ENCODE measurements at regions not wholly inside any gene's neighbourhood (a gene's known extent, or its start where the extent isn't known, plus 50 kb on each side); places are given as distances from the start of the nearest gene placed in this dataset.

DNA sequence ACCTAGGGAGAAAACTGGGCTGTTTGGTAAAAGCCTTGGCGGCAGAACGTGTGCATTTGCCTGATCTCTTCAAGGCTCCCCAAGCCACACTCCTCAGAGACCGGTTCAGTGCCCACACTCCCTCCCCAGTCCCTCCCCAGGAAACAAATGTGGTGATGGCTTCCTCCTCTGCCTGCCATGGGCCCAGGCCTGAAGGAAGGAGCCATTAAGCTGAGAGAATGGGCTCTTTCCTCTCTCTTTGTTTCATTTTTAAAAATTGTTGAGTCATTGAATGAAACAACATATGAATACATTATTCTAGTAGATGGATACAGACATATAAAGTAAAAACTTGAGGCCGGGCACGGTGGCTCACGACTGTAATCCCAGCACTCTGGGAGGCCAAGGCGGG, 50.6 kb upstream of the YWHAQ start:
- Histone ChIP-seq H3K4me2 (ENCODE audit: low read length) (no peak overlapping the region), H3K27ac (ENCODE audit: low read depth, low read length) (no peak overlapping the region), H3K4me3 (replicated peaks in 1 of 2; ENCODE audit: low read depth in 1 of 2, low read length in 2 of 2) (no peak overlapping the region), H3K4me1 (ENCODE audit: control insufficient read depth in 1 of 2, insufficient read depth in 2 of 2, low read length in 2 of 2) (no peaks in the 10 kb centered on the region), H3K9ac (ENCODE audit: low read length) (no peak overlapping the region), H2AFZ (ENCODE audit: low read depth, low read length, poor library complexity, severe bottlenecking) (no peak overlapping the region), H4K20me1 (ENCODE audit: insufficient read depth) (no peaks in the 10 kb centered on the region), H3K79me2 (ENCODE audit: insufficient read depth, low read length) (no peaks in the 10 kb centered on the region), H3K27me3 (ENCODE audit: insufficient read depth, low read length) (no peaks in the 10 kb centered on the region), H3K36me3 (ENCODE audit: control insufficient read depth in 1 of 2, insufficient read depth in 2 of 2, low read length in 2 of 2) (no peaks in the 10 kb centered on the region), H3K9me2 (ENCODE audit: insufficient read depth) (no peaks in the 10 kb centered on the region), H3K9me3 (ENCODE audit: control insufficient read depth in 1 of 2, insufficient read depth in 1 of 2, low read depth in 1 of 2, low read length in 2 of 2) (no peaks in the 10 kb centered on the region)
- RAD21 ChIA-PET (ENCODE audit: low non-redundant PET in 1 of 2, low total read pairs in 2 of 2, uncharacterized antibody in 2 of 2, unreplicated experiment in 2 of 2): interaction anchor here in 1 of 2 experiments (0.6 kb wide), 1 partner anchor 88 kb away, joined by 3 read pairs; no protein-coding TSS in a partner anchor
- ATAC-seq (no peak), DNase-seq (ENCODE audit: low read depth, low spot score) (no peak)
- no peak for TF ChIP-seq SIN3A (IDR thresholded peaks at IDR 0.05; ENCODE audit: low read depth)
- no peak for TF ChIP-seq CEBPB (IDR thresholded peaks at IDR 0.05; ENCODE audit: low read depth)
- TF ChIP-seq ELF1 (IDR thresholded peaks at IDR 0.05; ENCODE audit: borderline replicate concordance, low read depth): no peak
- no peak for TF ChIP-seq POLR2AphosphoS5 (IDR thresholded peaks at IDR 0.05; ENCODE audit: low read depth, low read length)
- TF ChIP-seq EGR1 (IDR thresholded peaks at IDR 0.05; ENCODE audit: low read depth): no peak
- BruUV-seq (replicated peaks): no TSS peak
- CTCF ChIA-PET: no interaction called here
- intact Hi-C loops (cut with micrococcal nuclease): no loop called here
- POLR2A ChIA-PET: no interaction called here

DNA sequence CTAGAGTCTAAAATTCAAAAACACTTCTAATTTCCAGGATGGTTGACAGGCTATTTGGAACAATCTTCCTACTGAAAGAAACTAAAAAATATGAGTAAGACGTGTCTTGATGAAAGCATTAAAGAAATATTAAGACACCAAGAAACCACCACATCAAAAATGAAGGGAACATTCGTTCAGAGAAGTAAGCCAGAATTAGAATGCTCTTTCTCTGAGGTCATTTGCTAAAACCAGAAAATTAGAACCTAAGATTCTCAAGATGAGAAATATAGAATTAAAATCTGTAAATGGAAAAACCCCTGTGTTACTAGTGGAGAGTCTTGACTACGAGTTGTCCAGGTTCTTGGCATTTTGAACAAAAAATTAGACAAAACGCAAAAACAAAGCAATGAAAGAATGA, 54.8 kb upstream of the YWHAQ start:
- CTCF ChIA-PET: no interaction called here
- TF ChIP-seq CEBPB (IDR thresholded peaks at IDR 0.05; ENCODE audit: low read depth) (no peak), CTCF (IDR thresholded peaks at IDR 0.05 in 2 of 3, conservative IDR thresholded peaks at IDR 0.05 in 1 of 3; ENCODE audit: borderline replicate concordance in 1 of 3, insufficient read depth in 1 of 3, low read depth in 2 of 3, low read length in 2 of 3) (no peak)
- POLR2A ChIA-PET: no interaction called here
- H3K4me2 ChIP-seq (ENCODE audit: low read length): no peak overlapping the region
- no peaks in the 10 kb centered on the region for H3K27me3 ChIP-seq (ENCODE audit: insufficient read depth, low read length)
- no peaks in the 10 kb centered on the region for H3K9me2 ChIP-seq (ENCODE audit: insufficient read depth)
- H4K20me1 ChIP-seq (ENCODE audit: insufficient read depth): no peaks in the 10 kb centered on the region
- no TSS peak for BruUV-seq (replicated peaks)
- H3K27ac ChIP-seq (ENCODE audit: low read depth, low read length): no peak overlapping the region
- no peak overlapping the region for H2AFZ ChIP-seq (ENCODE audit: low read depth, low read length, poor library complexity, severe bottlenecking)
- RAD21 ChIA-PET (ENCODE audit: low non-redundant PET in 1 of 2, low total read pairs in 2 of 2, uncharacterized antibody in 2 of 2, unreplicated experiment in 2 of 2): no interaction called here
- no peak overlapping the region for H3K9ac ChIP-seq (ENCODE audit: low read length)
- intact Hi-C loops (cut with micrococcal nuclease): no loop called here
- no peaks in the 10 kb centered on the region for H3K79me2 ChIP-seq (ENCODE audit: insufficient read depth, low read length)
- DNase-seq (ENCODE audit: low read depth, low spot score) (no peak), ATAC-seq (no peak)
- H3K9me3 ChIP-seq (ENCODE audit: control insufficient read depth in 1 of 2, insufficient read depth in 1 of 2, low read depth in 1 of 2, low read length in 2 of 2): no peaks in the 10 kb centered on the region
- no peaks in the 10 kb centered on the region for H3K4me1 ChIP-seq (ENCODE audit: control insufficient read depth in 1 of 2, insufficient read depth in 2 of 2, low read length in 2 of 2)
- no peak overlapping the region for H3K4me3 ChIP-seq (replicated peaks in 1 of 2; ENCODE audit: low read depth in 1 of 2, low read length in 2 of 2)
- H3K36me3 ChIP-seq (ENCODE audit: control insufficient read depth in 1 of 2, insufficient read depth in 2 of 2, low read length in 2 of 2): no peaks in the 10 kb centered on the region

All from HCT116 (cell line).